ENCODE measurements at regions not wholly inside any gene's neighbourhood (a gene's known extent, or its start where the extent isn't known, plus 50 kb on each side); places are given as distances from the start of the nearest gene placed in this dataset.

DNA sequence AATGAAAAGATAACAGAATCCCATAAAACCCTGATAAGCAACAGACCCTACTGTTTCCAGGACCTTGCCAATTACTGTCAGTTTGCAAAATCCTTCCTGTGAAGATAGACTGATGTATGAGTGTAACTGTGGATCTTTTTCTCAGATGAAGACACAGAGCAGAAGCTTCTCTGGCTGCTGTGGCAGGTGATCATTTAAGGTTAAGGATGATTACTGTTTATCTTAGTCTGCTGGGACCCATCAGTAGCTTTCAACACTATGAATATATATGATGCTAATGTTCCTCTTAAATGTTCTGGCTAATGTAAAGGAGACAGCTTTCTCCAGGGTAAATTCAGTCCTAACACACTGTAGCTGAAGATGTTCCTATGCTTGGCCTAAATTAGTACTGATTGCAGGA lies 56.0 kb upstream of the CTTNBP2 start:
- POLR2A ChIA-PET: no interaction called here
- no peaks in the 10 kb centered on the region for H3K4me1 ChIP-seq (ENCODE audit: insufficient read depth, low read length)
- no peaks in the 10 kb centered on the region for H3K36me3 Mint-ChIP-seq
- no peaks in the 10 kb centered on the region for H3K27me3 ChIP-seq (ENCODE audit: insufficient read depth, low read length, poor library complexity, severe bottlenecking)
- no peaks in the 10 kb centered on the region for H3K9me3 ChIP-seq (ENCODE audit: low read length)
- no peaks in the 10 kb centered on the region for H3K4me1 Mint-ChIP-seq
- no peaks in the 10 kb centered on the region for H3K27me3 Mint-ChIP-seq
- DNase-seq: no peak
- H3K9me3 Mint-ChIP-seq: peaks cover 0 to 6% (median 3%) of the 10 kb centered on the region in 5 donors
- H3K4me3 ChIP-seq (ENCODE audit: low read length): no peak overlapping the region
- CTCF ChIA-PET: no interaction called here
- H3K36me3 ChIP-seq (ENCODE audit: insufficient read depth, low read length): no peaks in the 10 kb centered on the region
- no peak overlapping the region for H3K27ac Mint-ChIP-seq
- no peak overlapping the region for H3K27ac ChIP-seq (ENCODE audit: low read depth, low read length)
- H3K4me3 Mint-ChIP-seq: no peak overlapping the region

DNA sequence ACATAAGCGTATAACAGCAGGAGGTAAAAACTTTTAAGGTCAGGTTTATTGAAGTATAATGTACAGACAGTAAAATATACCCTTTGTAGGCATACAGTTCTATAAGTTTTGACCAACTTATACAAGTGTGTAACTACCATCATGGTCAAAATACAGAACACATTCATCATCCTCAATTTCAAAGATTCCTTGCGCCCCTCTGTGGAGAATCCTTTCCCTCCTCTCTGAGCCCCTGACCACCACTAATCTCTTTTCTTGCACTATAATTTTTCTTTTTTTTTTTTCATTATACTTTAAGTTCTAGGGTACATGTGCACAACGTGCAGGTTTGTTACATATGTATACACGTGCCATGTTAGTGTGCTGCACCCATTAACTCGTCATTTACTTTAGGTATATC lies 58.1 kb upstream of the CTTNBP2 start:
- H3K27me3 Mint-ChIP-seq: peaks cover 0 to 6% of the 10 kb centered on the region in 2 donors
- CTCF ChIA-PET: no interaction called here
- H3K27me3 ChIP-seq (ENCODE audit: insufficient read depth, low read length, poor library complexity, severe bottlenecking): no peaks in the 10 kb centered on the region

DNA sequence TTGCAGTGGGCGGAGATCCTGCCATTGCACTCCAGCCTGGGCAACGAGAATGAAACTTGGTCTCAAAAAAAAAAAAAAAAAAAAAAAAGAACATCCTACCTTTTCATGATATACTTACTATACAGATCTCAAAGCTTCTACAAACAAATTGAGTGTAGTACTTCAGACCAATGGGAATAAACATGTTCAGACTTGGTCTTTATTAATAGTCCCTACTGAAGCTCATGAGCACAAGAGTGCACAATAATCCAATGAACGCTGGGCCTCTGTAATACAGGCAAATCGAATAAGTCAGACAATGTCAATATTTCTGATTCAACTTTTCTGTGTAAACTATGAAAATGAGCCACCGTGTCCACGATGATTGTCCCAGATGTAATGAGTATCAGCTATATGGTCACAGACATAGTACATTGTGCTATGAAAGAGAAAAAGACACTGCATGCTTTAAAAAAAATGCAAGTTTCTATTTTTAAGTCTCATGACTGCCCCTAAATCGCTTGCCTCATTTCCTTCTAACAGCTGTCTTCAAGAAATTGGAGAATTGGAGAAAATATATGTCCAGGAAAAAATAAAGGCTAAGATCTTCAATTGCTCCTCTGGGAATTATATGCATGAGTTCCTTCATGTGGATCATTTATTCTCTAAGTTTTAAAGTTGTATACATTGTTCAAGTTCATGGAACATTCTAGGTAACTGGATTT lies 64.0 kb upstream of the CTTNBP2 start:
- H3K4me3 Mint-ChIP-seq: no peak overlapping the region
- H3K4me1 Mint-ChIP-seq: no peaks in the 10 kb centered on the region
- Histone ChIP-seq H3K9me3 (ENCODE audit: low read length) (no peaks in the 10 kb centered on the region), H3K4me1 (ENCODE audit: insufficient read depth, low read length) (no peaks in the 10 kb centered on the region), H3K4me3 (ENCODE audit: low read length) (no peak overlapping the region), H3K27me3 (ENCODE audit: insufficient read depth, low read length, poor library complexity, severe bottlenecking) (no peaks in the 10 kb centered on the region), H3K27ac (ENCODE audit: low read depth, low read length) (no peak overlapping the region), H3K36me3 (ENCODE audit: insufficient read depth, low read length) (no peaks in the 10 kb centered on the region)
- ChIA-PET CTCF (no interaction called here), POLR2A (no interaction called here)
- no peak overlapping the region for H3K27ac Mint-ChIP-seq
- H3K9me3 Mint-ChIP-seq: peaks cover 0 to 1% (median 0%) of the 10 kb centered on the region in 5 donors
- H3K36me3 Mint-ChIP-seq: no peaks in the 10 kb centered on the region
- peaks cover 0 to 6% of the 10 kb centered on the region in 2 donors for H3K27me3 Mint-ChIP-seq
- DNase-seq: no peak

More for the DNA sequence above, 58.1 kb upstream of the CTTNBP2 start:
- Mint-ChIP-seq H3K36me3 (no peaks in the 10 kb centered on the region), H3K9me3 (peaks cover 0 to 1% (median 0%) of the 10 kb centered on the region in 5 donors), H3K4me1 (no peaks in the 10 kb centered on the region), H3K27ac (no peak overlapping the region), H3K4me3 (no peak overlapping the region)
- Histone ChIP-seq H3K4me3 (ENCODE audit: low read length) (no peak overlapping the region), H3K9me3 (ENCODE audit: low read length) (no peaks in the 10 kb centered on the region), H3K27ac (ENCODE audit: low read depth, low read length) (no peak overlapping the region), H3K4me1 (ENCODE audit: insufficient read depth, low read length) (no peaks in the 10 kb centered on the region), H3K36me3 (ENCODE audit: insufficient read depth, low read length) (no peaks in the 10 kb centered on the region)
- DNase-seq: no peak
- POLR2A ChIA-PET: no interaction called here

- H3K9me3 Mint-ChIP-seq: peaks cover 0 to 5% (median 0%) of the 10 kb centered on the region in 5 donors
- Histone ChIP-seq H3K4me3 (ENCODE audit: low read length) (no peak overlapping the region), H3K27me3 (ENCODE audit: insufficient read depth, low read length, poor library complexity, severe bottlenecking) (no peaks in the 10 kb centered on the region), H3K27ac (ENCODE audit: low read depth, low read length) (no peak overlapping the region), H3K9me3 (ENCODE audit: low read length) (no peaks in the 10 kb centered on the region), H3K4me1 (ENCODE audit: insufficient read depth, low read length) (no peaks in the 10 kb centered on the region), H3K36me3 (ENCODE audit: insufficient read depth, low read length) (no peaks in the 10 kb centered on the region)
- no peak overlapping the region for H3K4me3 Mint-ChIP-seq
- ChIA-PET CTCF (no interaction called here), POLR2A (no interaction called here)
- H3K4me1 Mint-ChIP-seq: no peaks in the 10 kb centered on the region
- no peak for DNase-seq
- H3K36me3 Mint-ChIP-seq: no peaks in the 10 kb centered on the region
- peaks cover 0 to 6% of the 10 kb centered on the region in 2 donors for H3K27me3 Mint-ChIP-seq
- H3K27ac Mint-ChIP-seq: no peak overlapping the region
Measured at GRCh38 chr7:117937753-117938483, 64.7 kb upstream of the CTTNBP2 start.

GRCh38 chr7:117941138-117941810 lies 68.0 kb upstream of the CTTNBP2 start:
- POLR2A ChIA-PET: no interaction called here
- peaks cover 0 to 5% (median 1%) of the 10 kb centered on the region in 5 donors for H3K9me3 Mint-ChIP-seq
- CTCF ChIA-PET: no interaction called here

GRCh38 chr7:117942780-117943179 lies 69.5 kb upstream of the CTTNBP2 start:
- Mint-ChIP-seq H3K27ac (no peak overlapping the region), H3K27me3 (no peaks in the 10 kb centered on the region), H3K4me3 (no peak overlapping the region), H3K4me1 (no peaks in the 10 kb centered on the region), H3K9me3 (peaks cover 0 to 5% (median 1%) of the 10 kb centered on the region in 5 donors), H3K36me3 (no peaks in the 10 kb centered on the region)
- ChIA-PET CTCF (no interaction called here), POLR2A (no interaction called here)
- Histone ChIP-seq H3K27ac (ENCODE audit: low read depth, low read length) (no peak overlapping the region), H3K9me3 (ENCODE audit: low read length) (no peaks in the 10 kb centered on the region), H3K4me3 (ENCODE audit: low read length) (no peak overlapping the region), H3K4me1 (ENCODE audit: insufficient read depth, low read length) (no peaks in the 10 kb centered on the region), H3K36me3 (ENCODE audit: insufficient read depth, low read length) (no peaks in the 10 kb centered on the region), H3K27me3 (ENCODE audit: insufficient read depth, low read length, poor library complexity, severe bottlenecking) (no peaks in the 10 kb centered on the region)
- no peak for DNase-seq

More at GRCh38 chr7:117941138-117941810, 68.0 kb upstream of the CTTNBP2 start:
- Mint-ChIP-seq H3K27me3 (no peaks in the 10 kb centered on the region), H3K4me1 (no peaks in the 10 kb centered on the region), H3K27ac (no peak overlapping the region), H3K36me3 (no peaks in the 10 kb centered on the region), H3K4me3 (no peak overlapping the region)
- no peak for DNase-seq
- H3K36me3 ChIP-seq (ENCODE audit: insufficient read depth, low read length): no peaks in the 10 kb centered on the region
- no peak overlapping the region for H3K27ac ChIP-seq (ENCODE audit: low read depth, low read length)
- H3K27me3 ChIP-seq (ENCODE audit: insufficient read depth, low read length, poor library complexity, severe bottlenecking): no peaks in the 10 kb centered on the region
- no peak overlapping the region for H3K4me3 ChIP-seq (ENCODE audit: low read length)
- no peaks in the 10 kb centered on the region for H3K4me1 ChIP-seq (ENCODE audit: insufficient read depth, low read length)
- no peaks in the 10 kb centered on the region for H3K9me3 ChIP-seq (ENCODE audit: low read length)

DNA sequence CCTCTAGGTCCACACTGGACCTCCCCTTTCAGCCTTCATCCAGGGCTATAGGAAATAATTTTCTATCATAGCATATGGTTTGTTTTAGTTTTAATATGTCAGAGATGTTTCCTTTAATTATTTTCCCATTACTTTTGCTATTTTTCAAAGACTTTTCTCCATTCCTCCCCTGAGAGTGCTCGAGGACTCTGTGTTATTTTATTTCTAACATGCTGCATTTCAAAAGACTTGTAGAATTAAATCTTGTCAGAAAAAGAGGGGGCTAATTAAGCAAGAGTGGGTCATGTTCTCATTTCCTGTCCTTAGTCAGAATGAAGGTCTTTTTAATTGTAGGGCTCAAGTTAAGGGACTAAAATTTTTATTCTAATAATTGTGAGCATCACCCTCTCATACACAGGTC lies 71.6 kb upstream of the CTTNBP2 start:
- Mint-ChIP-seq H3K36me3 (no peaks in the 10 kb centered on the region), H3K27me3 (no peaks in the 10 kb centered on the region), H3K9me3 (peaks cover 0 to 7% (median 1%) of the 10 kb centered on the region in 5 donors), H3K4me3 (no peak overlapping the region), H3K27ac (no peak overlapping the region), H3K4me1 (no peaks in the 10 kb centered on the region)
- H3K36me3 ChIP-seq (ENCODE audit: insufficient read depth, low read length): no peaks in the 10 kb centered on the region
- ChIA-PET CTCF (no interaction called here), POLR2A (no interaction called here)
- H3K4me3 ChIP-seq (ENCODE audit: low read length): no peak overlapping the region
- no peak overlapping the region for H3K27ac ChIP-seq (ENCODE audit: low read depth, low read length)
- no peaks in the 10 kb centered on the region for H3K27me3 ChIP-seq (ENCODE audit: insufficient read depth, low read length, poor library complexity, severe bottlenecking)
- no peaks in the 10 kb centered on the region for H3K9me3 ChIP-seq (ENCODE audit: low read length)
- H3K4me1 ChIP-seq (ENCODE audit: insufficient read depth, low read length): no peaks in the 10 kb centered on the region
- no peak for DNase-seq

- Mint-ChIP-seq H3K36me3 (no peaks in the 10 kb centered on the region), H3K27ac (no peak overlapping the region), H3K9me3 (peaks cover 0 to 7% (median 1%) of the 10 kb centered on the region in 5 donors), H3K4me1 (no peaks in the 10 kb centered on the region), H3K4me3 (no peak overlapping the region), H3K27me3 (no peaks in the 10 kb centered on the region)
- CTCF ChIA-PET: no interaction called here
- Histone ChIP-seq H3K9me3 (ENCODE audit: low read length) (no peaks in the 10 kb centered on the region), H3K36me3 (ENCODE audit: insufficient read depth, low read length) (no peaks in the 10 kb centered on the region), H3K4me1 (ENCODE audit: insufficient read depth, low read length) (no peaks in the 10 kb centered on the region), H3K4me3 (ENCODE audit: low read length) (no peak overlapping the region), H3K27me3 (ENCODE audit: insufficient read depth, low read length, poor library complexity, severe bottlenecking) (no peaks in the 10 kb centered on the region), H3K27ac (ENCODE audit: low read depth, low read length) (no peak overlapping the region)
- POLR2A ChIA-PET: no interaction called here
- DNase-seq: no peak
Measured at GRCh38 chr7:117946151-117946633, 73.0 kb upstream of the CTTNBP2 start.

Data from CD8-positive, alpha-beta memory T cell (primary cell).